Right lung (tissue), 2 donors: ENCODE measurements at regions not wholly inside any gene's neighbourhood (a gene's known extent, or its start where the extent isn't known, plus 50 kb on each side); places are given as distances from the start of the nearest gene placed in this dataset.
"Not testable (repeated sequence)": the region's sequence is repeated elsewhere in the genome, so short reads cannot be mapped to it uniquely, and the experiment has no call there.

Experiments used
- DNase-seq, 2 donors: peaks; one replicate each; pipeline ENCODE4 v3.0.0-alpha.2; 2013

DNA sequence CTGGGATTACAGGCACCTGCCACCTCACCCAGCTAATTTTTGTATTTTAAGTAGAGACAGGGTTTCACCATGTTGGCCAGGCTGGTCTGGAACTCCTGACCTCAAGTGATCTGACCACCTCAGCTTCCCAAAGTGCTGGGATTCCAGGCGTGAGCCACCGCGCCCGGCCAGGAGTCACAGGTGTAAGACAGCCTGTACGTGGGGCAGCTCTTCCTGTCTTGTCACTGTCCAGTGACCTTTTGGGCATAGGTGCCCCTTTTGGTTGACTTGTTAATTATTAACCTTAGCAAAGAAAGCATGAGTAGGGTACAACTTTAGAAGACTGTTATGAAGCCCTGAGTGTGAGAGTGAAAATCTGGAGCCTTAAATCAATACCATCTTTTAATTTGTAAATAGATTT, 703.7 kb upstream of the SOX11 start:
- not testable (repeated sequence) for DNase-seq

DNA sequence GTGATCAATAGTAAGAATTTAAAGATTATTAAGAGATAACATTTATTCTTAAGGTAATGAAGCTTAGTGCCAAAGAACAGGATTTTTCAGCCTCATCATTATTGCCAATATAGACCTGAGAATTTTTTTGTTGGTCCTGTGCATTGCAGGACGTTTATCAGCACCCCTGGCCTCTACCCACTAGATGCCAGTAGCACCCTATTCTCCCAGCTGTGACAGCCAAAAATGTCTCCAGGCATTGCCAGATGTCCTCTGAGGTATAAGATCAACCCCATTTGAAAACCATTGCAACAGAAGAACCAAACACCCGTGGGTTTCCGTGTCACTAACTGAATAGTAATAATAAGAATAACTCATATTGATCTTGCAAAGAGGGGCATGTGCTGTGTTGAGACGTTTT, 700.0 kb upstream of the SOX11 start:
- no peak for DNase-seq

GRCh38 chr2:4995466-4995865, 696.7 kb upstream of the SOX11 start:
- DNase-seq: no peak

- no peak for DNase-seq
Observed at GRCh38 chr2:5007596-5007995, 684.6 kb upstream of the SOX11 start.

DNA sequence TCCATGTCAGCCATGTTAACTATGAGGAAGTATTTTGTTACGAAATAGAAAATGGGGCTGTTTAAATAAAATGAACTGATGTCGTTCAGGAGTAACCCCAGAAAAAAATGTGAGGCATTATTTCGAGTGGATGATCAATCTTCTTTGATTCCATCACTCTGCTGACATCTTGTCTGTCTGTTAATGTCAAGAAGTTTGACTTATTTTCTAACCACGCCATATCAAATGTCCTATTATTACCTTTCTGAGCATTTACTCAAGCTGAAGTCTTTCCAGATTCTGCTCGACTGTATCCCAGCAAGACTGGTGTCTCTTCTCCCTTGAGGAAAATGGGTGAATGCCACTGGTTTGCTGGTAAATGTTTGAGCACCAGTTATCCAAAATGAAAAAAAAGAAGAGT, 672.9 kb upstream of the SOX11 start:
- no peak for DNase-seq

- DNase-seq: no peak
Observed at GRCh38 chr2:5020116-5020875, 671.9 kb upstream of the SOX11 start.

GRCh38 chr2:5021136-5021535, 671.0 kb upstream of the SOX11 start:
- no peak for DNase-seq

DNA sequence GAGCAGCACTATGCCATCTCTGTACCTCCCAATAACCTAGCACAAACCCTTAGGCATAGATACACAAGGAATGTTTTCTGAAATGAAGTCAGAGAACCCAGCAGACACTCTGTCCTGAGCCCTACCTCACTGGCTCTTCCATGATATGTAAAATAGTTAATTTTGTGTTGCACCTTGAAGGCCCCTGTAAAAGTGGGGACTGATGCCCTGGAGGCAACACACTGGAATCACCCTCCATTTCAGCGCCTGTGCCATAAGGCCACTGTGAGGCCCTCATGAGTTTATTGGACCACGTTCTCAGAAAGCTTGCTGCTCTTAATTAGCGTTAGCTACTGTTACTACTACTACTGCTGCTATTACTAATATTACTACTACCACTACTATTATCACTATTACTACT, 670.1 kb upstream of the SOX11 start:
- no peak for DNase-seq

DNA sequence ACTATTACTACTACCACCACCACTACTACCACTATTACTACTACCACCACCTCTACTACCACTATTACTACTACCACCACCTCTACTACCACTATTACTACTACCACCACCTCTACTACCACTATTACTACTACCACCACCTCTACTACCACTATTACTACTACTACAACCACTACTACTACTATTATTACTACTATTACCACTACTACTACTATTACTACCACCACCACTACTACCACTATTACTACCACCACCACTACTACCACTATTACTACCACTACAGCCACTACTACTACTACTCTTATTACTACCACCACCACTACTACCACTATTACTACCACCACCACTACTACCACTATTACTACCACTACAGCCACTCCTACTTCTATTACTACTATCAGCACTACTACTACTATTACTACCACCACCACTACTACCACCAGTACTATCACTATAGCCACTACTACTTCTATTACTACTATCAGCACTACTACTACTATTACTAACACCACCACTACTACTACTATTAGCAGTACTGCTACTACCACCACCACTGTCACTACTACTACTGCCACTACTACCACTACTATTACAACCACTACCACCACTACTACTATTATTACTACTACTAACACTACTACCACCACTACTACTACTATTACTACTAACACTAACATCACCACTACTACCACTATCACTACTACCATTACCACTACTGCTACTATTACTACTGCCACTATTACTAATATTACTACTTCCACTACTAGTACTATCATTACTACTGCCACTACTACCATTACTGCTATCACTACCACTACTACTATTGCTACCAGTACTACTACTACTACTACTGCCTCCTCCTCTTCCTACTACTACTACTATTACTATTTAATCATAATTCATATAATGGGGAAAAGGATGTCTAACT, 669.2 kb upstream of the SOX11 start:
- not testable (repeated sequence) for DNase-seq

- DNase-seq: peak in 1 of 2 donors; percentile 23
Observed at GRCh38 chr2:5026571-5027234, 665.5 kb upstream of the SOX11 start.

GRCh38 chr2:5035057-5035488, 657.1 kb upstream of the SOX11 start:
- DNase-seq: no peak

GRCh38 chr2:5036256-5036655, 655.9 kb upstream of the SOX11 start:
- DNase-seq: no peak

DNA sequence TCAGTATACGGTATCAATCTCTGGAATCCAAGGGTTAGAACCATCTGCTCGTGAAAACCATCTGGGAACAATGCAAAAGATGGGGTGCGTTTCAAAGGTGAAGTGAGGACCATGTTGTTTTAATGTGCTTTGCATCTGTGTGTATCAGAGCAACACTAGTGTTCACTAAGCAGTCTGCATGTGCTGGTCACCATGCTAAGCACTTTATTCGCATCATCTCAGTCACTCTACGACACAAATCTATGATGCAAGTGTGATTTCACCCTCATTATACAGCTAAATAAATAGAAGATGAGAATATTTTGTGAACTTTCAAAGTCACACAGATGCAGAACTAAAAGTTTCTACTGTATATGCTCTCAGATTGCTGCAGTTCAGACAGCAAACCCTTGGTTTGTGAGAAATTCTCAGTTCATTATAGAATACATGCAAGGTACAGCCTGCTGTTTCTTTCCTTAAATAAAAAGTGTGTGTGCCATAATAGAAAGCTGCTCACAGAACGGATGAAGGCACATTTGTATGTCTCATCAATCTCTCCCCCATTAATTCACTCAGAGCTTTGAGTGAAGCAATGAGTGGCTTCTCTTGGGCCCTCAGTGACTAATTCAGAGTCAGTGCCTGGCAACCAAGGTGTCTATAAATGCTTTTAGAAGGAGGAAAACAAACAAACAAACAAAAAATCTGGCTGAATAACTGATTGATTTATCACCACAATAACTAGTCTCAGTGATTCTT, 652.8 kb upstream of the SOX11 start:
- DNase-seq: no peak

DNA sequence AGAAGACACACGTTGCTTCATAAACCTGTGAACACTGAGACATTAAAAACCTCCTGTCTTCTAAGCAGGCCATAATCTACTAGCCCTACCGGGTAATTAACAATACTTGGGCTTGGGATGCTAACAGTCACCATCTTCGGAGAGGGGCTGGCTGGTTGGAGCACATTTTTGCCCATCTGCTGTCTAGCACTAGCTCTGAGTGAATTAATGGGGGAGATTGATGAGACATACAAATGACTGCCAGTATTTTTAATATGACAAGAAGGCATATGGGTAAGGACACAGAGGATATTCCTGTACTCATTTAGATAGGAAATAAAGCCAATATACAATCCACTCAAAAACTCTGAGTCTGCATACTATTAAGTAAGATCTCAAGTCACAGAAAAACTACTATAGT, 651.6 kb upstream of the SOX11 start:
- DNase-seq: no peak

GRCh38 chr2:5041501-5041900, 650.7 kb upstream of the SOX11 start:
- DNase-seq: no peak

DNA sequence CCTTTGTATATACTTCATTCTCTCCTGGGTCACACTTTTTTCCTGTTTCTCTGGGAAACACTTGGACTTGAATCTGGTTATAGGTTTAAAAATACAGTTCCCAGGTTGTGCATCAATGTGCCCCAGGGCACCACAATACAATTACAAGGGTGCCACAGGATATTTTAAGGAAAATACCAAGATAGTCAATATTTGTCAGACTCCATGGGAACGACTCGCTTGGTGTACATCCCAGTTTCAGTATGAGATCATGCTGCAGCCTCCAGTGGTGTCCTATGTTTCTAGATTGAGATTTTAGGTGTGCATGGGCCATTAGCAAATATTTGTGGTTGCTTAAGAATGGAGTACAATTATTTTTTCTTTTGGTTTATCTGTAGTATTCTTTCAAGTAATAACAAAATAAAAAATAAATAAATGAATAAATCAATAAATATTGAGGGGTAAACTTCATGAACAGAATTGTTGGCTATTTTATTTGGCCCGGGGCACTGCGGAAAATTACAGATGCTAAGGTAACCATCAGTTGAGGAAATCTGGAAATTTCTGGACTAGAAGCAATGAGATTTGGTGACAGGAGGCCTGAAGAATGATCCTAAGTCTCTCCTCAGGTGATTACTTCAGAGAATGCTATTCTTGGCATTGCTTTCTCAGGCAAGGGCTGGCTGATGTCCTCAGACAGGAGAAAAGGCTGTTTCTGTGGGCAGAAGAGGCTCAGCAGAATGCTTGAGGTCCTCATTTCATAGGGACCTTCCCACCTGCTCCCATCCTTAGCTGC, 649.3 kb upstream of the SOX11 start:
- DNase-seq: no peak

DNA sequence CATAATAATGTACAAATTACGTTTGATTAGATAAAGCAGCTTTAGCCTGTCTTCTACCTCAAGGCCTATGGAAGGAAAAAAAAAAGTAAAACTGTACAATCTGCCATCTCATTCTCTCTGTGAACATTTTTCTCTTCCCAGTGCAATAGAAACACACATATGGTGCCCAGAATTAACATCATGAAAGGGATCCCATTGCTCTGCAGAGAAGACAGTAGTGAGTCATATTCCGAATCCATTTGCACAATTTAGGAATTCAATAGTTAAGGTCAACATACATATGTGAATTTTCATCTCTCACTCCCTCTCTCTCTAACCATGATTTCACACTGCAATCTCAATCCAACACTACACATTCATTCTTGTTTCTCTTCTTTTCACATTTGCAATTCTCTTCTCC, 640.9 kb upstream of the SOX11 start:
- DNase-seq: no peak

GRCh38 chr2:5052905-5053304, 639.3 kb upstream of the SOX11 start:
- DNase-seq: no peak

DNA sequence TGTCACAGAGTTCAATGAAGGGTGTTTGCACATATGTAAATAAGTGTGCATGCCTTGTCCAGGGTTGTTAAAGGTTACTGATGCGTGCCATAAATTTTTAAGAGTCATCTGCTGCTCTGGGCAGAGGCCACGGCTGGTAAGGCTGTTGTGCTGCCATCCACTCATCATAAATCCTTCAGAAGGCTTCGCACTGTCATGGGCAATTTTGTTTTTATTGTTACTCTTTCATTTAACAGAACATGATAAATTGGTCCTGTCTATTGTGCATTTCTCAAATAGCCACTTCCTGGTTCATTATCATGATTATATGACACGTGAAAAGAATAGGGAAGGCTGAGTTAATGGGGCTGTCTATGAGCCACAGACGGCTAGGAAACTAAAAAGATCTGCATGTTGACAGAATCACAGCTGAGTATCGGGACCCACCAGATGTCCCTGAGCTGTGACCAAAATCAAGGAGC, 634.3 kb upstream of the SOX11 start:
- DNase-seq: no peak

DNA sequence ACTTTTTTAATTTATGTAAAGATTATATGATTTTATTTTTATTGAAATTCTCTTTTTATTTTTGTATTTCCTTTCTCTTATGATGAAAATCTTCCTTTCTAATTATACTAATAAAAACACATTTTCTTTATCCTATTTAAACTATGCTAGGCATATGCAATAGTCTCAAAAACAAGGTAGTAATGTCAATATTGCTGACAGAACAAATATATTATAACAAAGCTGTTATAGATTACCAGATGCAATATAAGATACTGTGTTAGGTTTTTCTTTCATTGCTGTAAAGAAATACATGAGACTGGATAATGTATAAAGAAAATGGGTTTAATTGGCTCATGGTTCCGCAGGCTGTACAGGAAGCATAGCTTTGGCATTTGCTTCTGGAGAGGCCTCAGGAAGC, 631.2 kb upstream of the SOX11 start:
- no peak for DNase-seq

DNA sequence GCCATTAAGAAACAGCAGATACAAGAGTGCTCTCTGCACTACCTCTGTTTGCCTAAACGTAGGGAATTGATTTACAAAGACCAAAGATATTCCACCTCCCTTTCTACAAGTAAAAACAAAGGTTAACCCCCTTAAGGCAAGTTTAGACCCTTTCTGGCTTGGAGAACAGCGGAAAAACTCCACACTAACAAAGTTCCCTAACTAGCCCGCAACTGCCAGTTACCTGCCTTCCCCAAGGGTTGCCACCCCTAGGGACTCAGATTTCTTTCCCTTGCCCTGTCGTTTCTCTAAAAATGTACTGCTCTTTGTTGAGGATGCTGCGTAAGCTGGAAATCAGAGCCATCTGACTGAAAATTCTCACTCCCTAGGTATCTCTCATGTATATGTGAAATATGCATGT, 627.5 kb upstream of the SOX11 start:
- DNase-seq: no peak
